HG03064 (cell line): ENCODE measurements at regions not wholly inside any gene's neighbourhood (a gene's known extent, or its start where the extent isn't known, plus 50 kb on each side); places are given as distances from the start of the nearest gene placed in this dataset.

Experiments used
- ATAC-seq: cut with Tn5 transposase; IDR thresholded peaks from one replicate; pipeline ENCODE4 v1.9.1; 2021; ENCODE audit warnings: low read depth; ENCODE audit not compliant: unreplicated experiment

GRCh38 chr15:69951898-69952555, 145.7 kb downstream of the TLE3 start:
- no peak for ATAC-seq

- ATAC-seq, result no peak
Observed at GRCh38 chr15:69953051-69953450, 144.7 kb downstream of the TLE3 start.

DNA sequence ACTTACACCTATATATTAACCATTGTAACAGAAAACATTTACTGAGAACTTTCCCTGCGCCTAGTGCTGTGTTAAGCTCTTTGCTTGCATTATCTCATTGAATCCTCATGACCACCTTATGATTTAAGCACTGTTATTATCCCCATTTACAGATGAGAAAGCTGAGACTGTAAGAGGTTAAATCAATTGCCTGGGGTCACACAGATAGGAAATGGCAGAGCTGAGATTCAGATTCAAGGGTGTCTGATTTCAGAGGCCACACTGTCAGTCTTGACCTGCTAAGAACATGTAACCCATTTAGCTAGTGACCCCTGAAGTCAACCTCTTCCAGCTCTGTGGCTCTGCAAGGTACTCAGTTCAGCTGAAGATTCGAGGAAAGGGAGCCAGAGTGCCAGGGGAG, 143.9 kb downstream of the TLE3 start:
- ATAC-seq, result no peak

- ATAC-seq, result no peak
Observed at GRCh38 chr15:69954666-69955065, 143.1 kb downstream of the TLE3 start.

DNA sequence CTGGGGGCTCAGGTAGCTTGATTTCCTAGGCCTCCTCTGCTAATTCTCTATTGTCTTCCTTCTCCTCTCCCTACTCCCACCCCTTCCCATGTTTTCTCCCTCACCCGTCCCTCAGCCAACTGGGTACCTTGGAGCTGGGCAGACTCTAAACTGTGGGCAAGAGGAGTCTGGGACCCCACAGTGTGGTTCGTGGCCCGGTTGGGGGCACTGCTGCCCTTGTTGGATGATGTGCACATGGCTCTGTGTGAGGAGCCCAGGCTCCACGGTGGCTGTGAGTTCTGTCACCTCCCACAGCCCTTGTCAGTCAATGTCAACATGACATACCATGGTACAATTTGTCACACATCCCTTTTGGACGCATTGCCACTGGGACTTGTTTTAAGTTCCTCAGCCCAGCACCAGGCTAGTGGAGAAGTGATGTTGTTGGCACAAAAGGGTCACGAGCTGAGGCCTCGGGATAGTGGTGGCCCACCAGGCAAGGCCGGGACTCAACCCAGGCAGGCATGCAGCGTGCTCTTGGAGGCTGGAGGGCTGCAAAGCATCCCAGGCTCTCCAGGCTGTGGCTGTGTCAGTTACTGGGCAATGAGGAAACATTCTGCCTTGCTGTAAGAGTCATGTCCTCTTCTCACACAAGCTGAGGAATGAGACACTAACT, 142.3 kb downstream of the TLE3 start:
- no peak for ATAC-seq

GRCh38 chr15:69956417-69956816, 141.3 kb downstream of the TLE3 start:
- ATAC-seq, result no peak

- ATAC-seq, result no peak
Observed at GRCh38 chr15:69957175-69957574, 140.5 kb downstream of the TLE3 start.

DNA sequence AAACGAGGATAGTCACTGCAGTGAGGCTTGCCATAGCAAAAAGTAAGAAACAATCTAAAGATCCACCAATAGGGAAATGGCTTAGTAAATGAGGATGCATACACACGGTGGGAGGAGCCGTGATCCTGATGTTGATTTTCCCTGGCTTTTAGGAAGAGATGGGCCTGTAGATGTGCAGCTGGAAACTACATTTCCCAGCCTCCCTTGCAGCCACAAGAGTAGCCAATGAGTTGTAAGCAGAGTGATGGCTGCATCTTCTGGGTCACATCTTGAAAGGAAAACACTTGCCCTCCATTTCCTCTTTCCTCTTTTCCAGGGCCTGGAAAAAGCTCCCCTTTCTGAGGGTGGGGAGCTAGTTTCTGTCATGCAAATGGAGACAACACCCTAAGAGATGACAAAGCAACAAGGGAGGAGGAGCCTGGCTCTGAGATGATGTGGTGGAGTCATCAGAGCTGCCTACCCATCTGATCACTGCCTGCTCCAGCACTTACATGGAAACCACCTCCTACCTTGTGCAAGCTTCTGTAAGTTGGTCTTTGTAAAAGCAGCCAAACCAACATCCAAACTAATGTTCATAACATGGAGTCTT, 139.1 kb downstream of the TLE3 start:
- ATAC-seq, result no peak

DNA sequence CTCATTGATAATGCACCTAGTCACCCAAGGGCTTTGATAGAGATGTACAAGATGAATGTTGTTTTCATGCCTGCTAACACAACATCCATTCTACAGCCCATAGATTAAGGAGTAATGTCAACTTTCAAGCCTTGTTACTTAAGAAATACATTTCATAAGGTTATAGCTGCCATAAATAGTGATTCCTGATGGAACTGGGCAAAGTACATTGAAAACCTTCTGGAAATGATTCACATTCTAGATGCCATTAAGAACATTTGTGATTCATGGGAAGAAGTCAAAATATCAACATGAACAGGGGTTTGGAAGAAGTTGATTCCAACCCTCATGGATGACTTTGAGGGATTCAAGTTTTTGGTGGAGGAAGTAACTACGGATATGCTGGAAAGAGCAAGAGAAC, 135.2 kb downstream of the TLE3 start:
- ATAC-seq, result no peak

- no peak for ATAC-seq
Observed at GRCh38 chr15:69963385-69963784, 134.3 kb downstream of the TLE3 start.

DNA sequence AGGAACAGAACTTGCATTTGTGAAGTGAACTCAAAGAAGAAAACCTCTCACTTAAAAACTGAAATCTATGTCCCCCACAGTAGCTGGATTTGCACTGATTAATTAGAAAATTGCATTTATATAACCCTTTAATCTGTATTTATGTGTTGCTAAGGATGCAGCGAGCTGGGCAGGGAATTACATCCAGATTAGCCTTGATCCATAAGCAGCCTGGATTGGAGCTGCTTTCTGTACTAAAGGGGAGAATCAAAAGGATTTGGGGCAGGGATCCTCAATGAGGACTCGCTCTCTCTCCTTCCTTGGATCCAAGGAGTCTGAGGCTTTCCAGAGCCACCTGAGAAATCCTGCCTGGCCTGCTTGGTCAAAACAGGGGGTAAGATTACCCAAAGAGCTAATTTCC, 125.9 kb downstream of the TLE3 start:
- ATAC-seq, result no peak

DNA sequence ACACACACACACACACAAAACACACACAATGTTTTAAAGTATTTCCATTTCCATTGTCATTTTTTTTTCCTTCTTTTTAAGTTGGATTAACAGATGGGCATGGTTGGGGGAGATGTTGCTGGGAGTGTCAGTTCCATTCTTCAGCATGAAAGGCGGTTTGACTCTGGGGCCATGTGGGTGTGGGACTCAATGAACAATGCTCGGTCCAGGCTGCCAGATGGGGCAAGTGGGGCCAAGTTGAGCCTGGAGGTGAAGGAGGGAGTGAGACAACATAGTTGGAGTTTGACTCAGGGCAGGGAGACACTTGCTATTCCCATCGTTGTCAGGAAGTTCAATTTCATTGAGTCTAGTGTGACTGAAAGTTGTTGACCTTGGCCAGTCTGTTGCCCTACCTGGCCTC, 125.3 kb downstream of the TLE3 start:
- ATAC-seq, result no peak

GRCh38 chr15:69973102-69973714, 124.5 kb downstream of the TLE3 start:
- ATAC-seq, result no peak

DNA sequence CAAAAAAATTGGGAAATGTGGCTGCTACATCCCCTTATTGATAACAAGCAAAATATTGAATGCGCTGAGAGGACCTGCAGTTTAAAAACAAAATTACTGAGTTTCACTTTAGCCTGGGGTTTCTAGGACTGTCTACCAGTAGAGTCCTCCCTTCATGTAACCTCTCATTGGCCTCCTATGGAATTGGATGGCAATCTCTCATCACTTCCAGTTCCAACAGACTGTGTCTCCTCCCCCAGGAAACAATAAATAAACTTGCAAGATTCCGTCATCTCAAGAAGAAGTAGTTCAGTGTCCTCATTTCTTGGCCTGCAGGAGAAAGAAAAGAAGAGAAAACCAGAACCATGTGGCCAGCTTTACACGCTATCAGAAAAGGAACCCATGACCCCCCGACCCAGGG, 123.8 kb downstream of the TLE3 start:
- no peak for ATAC-seq

DNA sequence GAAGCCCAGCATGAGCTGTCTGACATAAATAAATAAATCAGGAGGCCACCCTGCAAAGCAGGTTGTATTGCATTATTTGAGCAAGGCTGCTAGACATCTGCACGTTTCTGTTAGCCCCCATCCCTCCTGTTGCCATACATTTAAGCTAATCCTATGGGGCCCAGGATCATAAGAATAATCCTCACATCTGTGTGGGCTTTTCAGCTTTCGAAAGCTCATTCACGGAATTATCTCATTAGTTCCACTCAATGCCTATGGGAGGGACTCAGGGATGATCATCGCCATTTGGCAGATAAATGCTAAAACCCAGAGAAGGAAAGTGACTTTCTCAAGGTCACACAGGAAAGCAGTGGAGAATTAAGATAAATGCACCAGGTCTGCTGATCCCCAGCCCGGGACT, 123.4 kb downstream of the TLE3 start:
- ATAC-seq, result no peak

DNA sequence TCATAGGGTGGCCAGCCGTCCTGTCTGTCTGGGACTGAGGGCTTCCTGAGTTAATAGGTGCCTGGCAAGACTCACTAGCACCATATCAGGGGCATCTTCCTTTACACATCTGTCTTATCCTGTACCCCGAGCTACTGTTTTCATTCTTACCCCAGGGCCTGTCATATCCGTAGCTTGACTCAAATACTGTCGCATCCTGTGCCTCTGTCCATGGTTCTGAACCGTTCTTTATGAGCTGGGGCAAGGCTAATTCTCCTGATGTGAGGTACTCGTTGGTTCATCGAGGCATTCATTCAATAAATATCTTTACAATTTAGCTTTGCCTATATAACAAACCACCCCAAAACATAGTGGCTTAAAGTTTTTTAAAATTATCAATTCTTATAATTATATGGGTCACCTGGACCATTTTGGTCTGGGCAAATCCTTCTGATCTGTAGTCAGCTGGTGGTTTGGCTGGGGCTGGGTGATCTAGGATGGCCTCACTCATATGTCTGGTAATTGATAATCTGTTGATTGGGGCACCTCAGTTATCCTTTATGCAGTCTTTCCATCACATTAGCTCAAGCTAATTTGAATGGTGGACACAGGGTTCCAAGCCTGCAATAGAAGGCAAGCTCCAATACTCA, 121.2 kb downstream of the TLE3 start:
- ATAC-seq, result no peak

- ATAC-seq, result no peak
Observed at GRCh38 chr15:69978603-69979002, 119.1 kb downstream of the TLE3 start.

- ATAC-seq, result no peak
Observed at GRCh38 chr15:69979262-69979661, 118.5 kb downstream of the TLE3 start.

GRCh38 chr15:69979783-69980182, 117.9 kb downstream of the TLE3 start:
- peak; percentile 84 for ATAC-seq

- ATAC-seq, result no peak
Observed at GRCh38 chr15:69980341-69981059, 117.2 kb downstream of the TLE3 start.

- no peak for ATAC-seq
Observed at GRCh38 chr15:69982037-69982436, 115.7 kb downstream of the TLE3 start.
